Pancreas (tissue), 10 donors: ENCODE measurements at regions not wholly inside any gene's neighbourhood (a gene's known extent, or its start where the extent isn't known, plus 50 kb on each side); places are given as distances from the start of the nearest gene placed in this dataset.

Experiments
- ATAC-seq, 4 donors: fragments of 200-7000 bp; cut with Tn5 transposase; one replicate each; pipeline versions ENCODE4 v1.8.0 to v1.9.1; 2020; ENCODE audit warnings: mild to moderate bottlenecking in 4 of 4, moderate library complexity in 4 of 4
- DNase-seq, 6 donors: peaks; one replicate each; pipeline ENCODE4 v3.0.0-alpha.2; 2020
- FAIRE-seq: peaks from 2 replicates; lab custom pipeline; 2012; peaks lifted over from hg19 to GRCh38; lab: Jason Lieb, UNC
- H3K27ac ChIP-seq, 4 donors: fragments of 200-600 bp; sonication (generic); 1 replicate in 3 of 4; 2 replicates in 1 of 4; pipeline versions ENCODE4 v1.5.0 to v1.8.0; 2020
- H3K27me3 ChIP-seq, 4 donors: fragments of 200-600 bp; one replicate each; pipeline ENCODE4 v1.8.0; 2021
- H3K36me3 ChIP-seq, 3 donors: fragments of 200-600 bp; sonication (generic) in 1 of 3; one replicate each; pipeline versions ENCODE4 v1.5.0 to v1.8.0; 2020 to 2021
- H3K4me1 ChIP-seq, 3 donors: fragments of 200-600 bp; one replicate each; pipeline ENCODE4 v1.8.0; 2021
- H3K4me3 ChIP-seq, 4 donors: fragments of 200-600 bp; sonication (generic) in 2 of 4; one replicate each; pipeline versions ENCODE4 v1.5.0 to v1.8.0; 2020 to 2021
- H3K9me3 ChIP-seq, 4 donors: fragments of 200-600 bp; one replicate each; pipeline ENCODE4 v1.8.0; 2021
- CTCF ChIP-seq, 4 donors: fragments of 200-600 bp; sonication (generic) in 3 of 4; IDR thresholded peaks; one replicate each; pipeline versions ENCODE4 v1.5.0 to v1.8.0; 2021; ENCODE audit warnings: antibody characterized with exemption in 4 of 4
- WGBS, 2 donors: extraction: QIAGEN DNeasy Blood & Tissue Kit; methylation state at CpG; one replicate each; pipeline ENCODE4 v1.1.7; 2013; 5-methylcytosine and 5-hydroxymethylcytosine counted together
- intact Hi-C, 3 donors: fragments of 100-400 bp; cut with DNase I; formaldehyde crosslinking; loops; one replicate each; pipeline versions ENCODE4 v1.11.1 to v1.14.2; 2022
- donor health status: healthy with polysubstance abuse.
- donor health status: DM: no; HTN: no; CAD: no; lungs with moderate emphysema.
- donor health status: DM: no; HTN: no; CAD: no.
- donor health status: control.
- donor health status: control.
- donor health status: Bipolar disorder and iron deficiency.
- donor health status: DM: yes; HTN: yes; CAD: no.
- donor health status: DM: no; HTN: no; CAD: no.
- donor health status: DM: no; HTN: no; CAD: no.
- donor health status: DM: yes; HTN: yes; CAD: no.

- WGBS, 2 donors, result 82 to 83% methylated on average over 2 of the region's 2 CpGs
- FAIRE-seq (no peak), DNase-seq (no peak), ATAC-seq (no peak)
- no peak overlapping the region for H3K27ac ChIP-seq
- H3K9me3 ChIP-seq, result no peaks in the 10 kb centered on the region
- TF ChIP-seq CTCF (IDR thresholded peaks at IDR 0.05), result no peak
- H3K27me3 ChIP-seq, result no peaks in the 10 kb centered on the region
- H3K4me3 ChIP-seq, result no peak overlapping the region
- H3K36me3 ChIP-seq, result no peaks in the 10 kb centered on the region
- no peaks in the 10 kb centered on the region for H3K4me1 ChIP-seq
- intact Hi-C loops, result no loop called here
Observed at GRCh38 chr3:115548611-115549010, 74.7 kb upstream of the GAP43 start.

GRCh38 chr3:115549071-115549470, 74.2 kb upstream of the GAP43 start:
- TF ChIP-seq CTCF (IDR thresholded peaks at IDR 0.05), result no peak
- H3K27ac ChIP-seq, result no peak overlapping the region
- DNase-seq, result no peak
- no peak for FAIRE-seq
- H3K4me1 ChIP-seq, result no peaks in the 10 kb centered on the region
- no peaks in the 10 kb centered on the region for H3K36me3 ChIP-seq
- intact Hi-C loops, result no loop called here
- H3K27me3 ChIP-seq, result no peaks in the 10 kb centered on the region
- H3K9me3 ChIP-seq, result no peaks in the 10 kb centered on the region
- WGBS, 2 donors, result 56 to 79% methylated on average over 2 of the region's 2 CpGs
- ATAC-seq, result no peak
- no peak overlapping the region for H3K4me3 ChIP-seq

- FAIRE-seq (no peak), DNase-seq (no peak), ATAC-seq (peak in 2 of 4 donors; percentile 28 to 56)
- H3K27ac ChIP-seq, result no peak overlapping the region
- no peaks in the 10 kb centered on the region for H3K4me1 ChIP-seq
- H3K27me3 ChIP-seq, result no peaks in the 10 kb centered on the region
- TF ChIP-seq CTCF (IDR thresholded peaks at IDR 0.05), result no peak
- intact Hi-C loops, result no loop called here
- no peaks in the 10 kb centered on the region for H3K9me3 ChIP-seq
- 24 to 29% methylated on average over 1 of the region's 1 CpG for WGBS, 2 donors
- H3K36me3 ChIP-seq, result no peaks in the 10 kb centered on the region
- no peak overlapping the region for H3K4me3 ChIP-seq
Observed at GRCh38 chr3:115550285-115550761, 73.0 kb upstream of the GAP43 start.

DNA sequence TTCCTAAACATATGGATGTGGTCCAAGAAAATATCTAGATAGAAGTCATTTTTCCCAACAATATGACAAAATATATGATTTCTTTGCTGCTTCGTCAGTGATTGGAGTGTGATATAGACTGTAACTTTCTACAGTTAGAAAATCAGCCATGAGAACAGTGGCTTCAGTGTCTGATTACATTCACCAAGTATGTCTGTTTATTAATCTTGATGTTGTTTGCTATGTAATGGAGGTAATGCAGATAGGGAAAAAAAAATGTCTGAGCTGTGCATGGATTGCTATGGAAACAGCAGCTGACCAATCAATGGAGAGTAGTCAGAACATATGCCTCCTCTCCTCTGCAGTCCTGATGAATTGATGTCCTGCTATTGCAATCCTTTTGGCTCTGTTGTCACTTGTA, 72.3 kb upstream of the GAP43 start:
- WGBS, 2 donors, result 66 to 75% methylated on average over 1 of the region's 1 CpG
- H3K27me3 ChIP-seq, result no peaks in the 10 kb centered on the region
- FAIRE-seq (no peak), ATAC-seq (no peak), DNase-seq (no peak)
- H3K36me3 ChIP-seq, result no peaks in the 10 kb centered on the region
- H3K27ac ChIP-seq, result no peak overlapping the region
- no peak overlapping the region for H3K4me3 ChIP-seq
- no peaks in the 10 kb centered on the region for H3K4me1 ChIP-seq
- TF ChIP-seq CTCF (IDR thresholded peaks at IDR 0.05), result no peak
- H3K9me3 ChIP-seq, result no peaks in the 10 kb centered on the region
- intact Hi-C loops, result no loop called here

DNA sequence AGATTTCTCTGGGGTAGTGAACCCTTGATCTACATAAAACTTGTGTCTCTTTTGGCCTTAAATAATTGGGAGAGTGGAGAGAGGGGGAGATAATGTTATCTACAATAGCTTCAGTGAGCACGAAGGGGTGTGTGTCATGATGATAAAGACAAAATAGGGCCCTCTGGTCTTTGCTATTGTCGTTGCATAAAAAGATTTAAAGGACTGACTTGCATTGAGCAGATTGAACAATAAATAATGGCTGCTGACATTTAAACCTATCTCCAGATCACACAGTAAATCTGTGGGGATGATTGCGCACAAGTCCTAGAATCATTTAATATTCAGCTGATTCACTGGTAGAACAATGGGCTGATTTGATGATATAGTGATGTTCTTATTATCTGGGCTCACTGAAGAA, 71.3 kb upstream of the GAP43 start:
- Histone ChIP-seq H3K27ac (no peak overlapping the region), H3K9me3 (no peaks in the 10 kb centered on the region), H3K36me3 (no peaks in the 10 kb centered on the region), H3K4me1 (no peaks in the 10 kb centered on the region), H3K27me3 (no peaks in the 10 kb centered on the region), H3K4me3 (no peak overlapping the region)
- no peak for TF ChIP-seq CTCF (IDR thresholded peaks at IDR 0.05)
- FAIRE-seq, result no peak
- DNase-seq, result no peak
- intact Hi-C loops, result no loop called here
- 59 to 69% methylated on average over 3 of the region's 3 CpGs for WGBS, 2 donors
- no peak for ATAC-seq
